Gastrocnemius medialis (tissue), 4 donors: ENCODE measurements at regions not wholly inside any gene's neighbourhood (a gene's known extent, or its start where the extent isn't known, plus 50 kb on each side); places are given as distances from the start of the nearest gene placed in this dataset.

ENCODE experiments used
- POLR2A ChIP-seq, 2 donors: fragments of 450-650 bp; IDR thresholded peaks; one replicate each; pipeline ENCODE4 v1.6.1; 2017; ENCODE audit warnings: antibody characterized with exemption in 2 of 2, mild to moderate bottlenecking in 2 of 2, moderate library complexity in 2 of 2
- TF ChIP-seq, protein P1 (sequence below), 5 experiments: fragments of 450-650 bp in 3 of 5; fragments of 200-600 bp in 2 of 5; sonication (generic) in 2 of 5; IDR thresholded peaks in 4 of 5; conservative IDR thresholded peaks in 1 of 5; 1 replicate in 4 of 5; 2 replicates in 1 of 5; pipeline ENCODE4 v1.5.1; 2016 to 2019; ENCODE audit warnings: antibody characterized with exemption in 5 of 5, mild to moderate bottlenecking in 3 of 5, moderate library complexity in 3 of 5

DNA sequence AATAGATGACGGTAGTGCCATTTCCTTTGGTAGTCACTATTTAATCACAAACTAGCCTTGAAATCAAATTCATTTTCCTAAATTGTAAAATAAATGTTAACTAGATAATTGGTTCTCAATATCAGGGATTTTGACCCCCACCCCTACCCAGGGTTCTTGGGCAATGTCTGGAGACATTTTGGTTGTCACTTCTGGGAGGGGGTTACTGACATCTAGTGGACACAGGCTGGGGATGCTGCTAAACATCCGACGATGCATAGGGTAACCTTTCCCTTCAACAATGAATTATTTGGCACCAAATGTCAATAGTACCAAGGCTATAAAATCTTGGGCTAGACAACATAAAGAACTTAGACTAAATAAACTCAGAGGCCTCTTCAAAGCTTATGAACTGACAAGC is 285.8 kb upstream of the TRPC5 start:
- TF ChIP-seq, protein P1, sequence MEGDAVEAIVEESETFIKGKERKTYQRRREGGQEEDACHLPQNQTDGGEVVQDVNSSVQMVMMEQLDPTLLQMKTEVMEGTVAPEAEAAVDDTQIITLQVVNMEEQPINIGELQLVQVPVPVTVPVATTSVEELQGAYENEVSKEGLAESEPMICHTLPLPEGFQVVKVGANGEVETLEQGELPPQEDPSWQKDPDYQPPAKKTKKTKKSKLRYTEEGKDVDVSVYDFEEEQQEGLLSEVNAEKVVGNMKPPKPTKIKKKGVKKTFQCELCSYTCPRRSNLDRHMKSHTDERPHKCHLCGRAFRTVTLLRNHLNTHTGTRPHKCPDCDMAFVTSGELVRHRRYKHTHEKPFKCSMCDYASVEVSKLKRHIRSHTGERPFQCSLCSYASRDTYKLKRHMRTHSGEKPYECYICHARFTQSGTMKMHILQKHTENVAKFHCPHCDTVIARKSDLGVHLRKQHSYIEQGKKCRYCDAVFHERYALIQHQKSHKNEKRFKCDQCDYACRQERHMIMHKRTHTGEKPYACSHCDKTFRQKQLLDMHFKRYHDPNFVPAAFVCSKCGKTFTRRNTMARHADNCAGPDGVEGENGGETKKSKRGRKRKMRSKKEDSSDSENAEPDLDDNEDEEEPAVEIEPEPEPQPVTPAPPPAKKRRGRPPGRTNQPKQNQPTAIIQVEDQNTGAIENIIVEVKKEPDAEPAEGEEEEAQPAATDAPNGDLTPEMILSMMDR (IDR thresholded peaks at IDR 0.05 in 4 of 5, conservative IDR thresholded peaks at IDR 0.05 in 1 of 5), result no peak
- TF ChIP-seq POLR2A (IDR thresholded peaks at IDR 0.05), result no peak
